Hepatocyte (in vitro differentiated cells): ENCODE measurements at regions not wholly inside any gene's neighbourhood (a gene's known extent, or its start where the extent isn't known, plus 50 kb on each side); places are given as distances from the start of the nearest gene placed in this dataset.

Experiments used
- DNase-seq: peaks from one replicate; pipeline ENCODE4 v3.0.0-alpha.2; 2016; ENCODE audit warnings: low spot score
- H2AFZ ChIP-seq: fragments of 200-600 bp; sonication (generic); 2 replicates; pipeline ENCODE4 v1.6.0; 2016; ENCODE audit warnings: antibody characterized with exemption, mild to moderate bottlenecking
- H3K27ac ChIP-seq: fragments of 200-600 bp; sonication (generic); 2 replicates; pipeline ENCODE4 v1.5.1; 2016; ENCODE audit warnings: mild to moderate bottlenecking
- H3K27me3 ChIP-seq: fragments of 200-600 bp; sonication (generic); 2 replicates; pipeline ENCODE4 v1.6.1; 2016
- H3K36me3 ChIP-seq: fragments of 200-600 bp; sonication (generic); replicated peaks from 2 replicates; pipeline ENCODE4 v1.5.1; 2016; ENCODE audit warnings: low read depth; ENCODE audit not compliant: insufficient read depth
- H3K4me1 ChIP-seq: fragments of 200-600 bp; sonication (generic); 2 replicates; pipeline ENCODE4 v1.5.1; 2016; ENCODE audit warnings: mild to moderate bottlenecking, moderate library complexity; ENCODE audit not compliant: insufficient read depth
- H3K4me2 ChIP-seq: fragments of 200-600 bp; sonication (generic); 2 replicates; pipeline ENCODE4 v1.6.0; 2016
- H3K4me3 ChIP-seq: fragments of 200-600 bp; sonication (generic); 2 replicates; pipeline ENCODE4 v1.5.1; 2016; ENCODE audit warnings: mild to moderate bottlenecking
- H3K79me2 ChIP-seq: fragments of 200-600 bp; sonication (generic); 2 replicates; pipeline ENCODE4 v1.6.0; 2017; ENCODE audit warnings: mild to moderate bottlenecking
- H3K9me2 ChIP-seq: fragments of 200-600 bp; sonication (generic); replicated peaks from 2 replicates; pipeline ENCODE4 v1.6.0; 2017; ENCODE audit warnings: mild to moderate bottlenecking; ENCODE audit not compliant: insufficient read depth
- H3K9me3 ChIP-seq: fragments of 200-600 bp; sonication (generic); 2 replicates; pipeline ENCODE4 v1.5.1; 2016; ENCODE audit warnings: low read depth, mild to moderate bottlenecking
- H4K20me1 ChIP-seq: fragments of 200-600 bp; sonication (generic); 2 replicates; pipeline ENCODE4 v1.6.0; 2016; ENCODE audit warnings: mild to moderate bottlenecking; ENCODE audit not compliant: insufficient read depth, poor library complexity, severe bottlenecking
- EZH2 ChIP-seq: fragments of 200-600 bp; sonication (generic); IDR thresholded peaks from 2 replicates; pipeline ENCODE4 v1.6.1; 2016; ENCODE audit warnings: antibody characterized with exemption, mild to moderate bottlenecking, borderline replicate concordance
- EZH2phosphoT487 ChIP-seq: fragments of 200-600 bp; sonication (generic); IDR thresholded peaks from one replicate; pipeline ENCODE4 v1.6.1; 2018; ENCODE audit warnings: antibody characterized with exemption, mild to moderate bottlenecking, low read depth, moderate library complexity; ENCODE audit not compliant: unreplicated experiment, severe bottlenecking
- WGBS: methylation state at CpG from one replicate; pipeline ENCODE4 v1.1.6; 2016; ENCODE audit warnings: low lambda C conversion rate; ENCODE audit errors: missing lambda C conversion rate; 5-methylcytosine and 5-hydroxymethylcytosine counted together
- TF ChIP-seq, protein P1 (sequence below): fragments of 200-600 bp; sonication (generic); IDR thresholded peaks from 2 replicates; pipeline ENCODE4 v1.5.1; 2016; ENCODE audit warnings: antibody characterized with exemption, mild to moderate bottlenecking; ENCODE audit not compliant: poor library complexity

DNA sequence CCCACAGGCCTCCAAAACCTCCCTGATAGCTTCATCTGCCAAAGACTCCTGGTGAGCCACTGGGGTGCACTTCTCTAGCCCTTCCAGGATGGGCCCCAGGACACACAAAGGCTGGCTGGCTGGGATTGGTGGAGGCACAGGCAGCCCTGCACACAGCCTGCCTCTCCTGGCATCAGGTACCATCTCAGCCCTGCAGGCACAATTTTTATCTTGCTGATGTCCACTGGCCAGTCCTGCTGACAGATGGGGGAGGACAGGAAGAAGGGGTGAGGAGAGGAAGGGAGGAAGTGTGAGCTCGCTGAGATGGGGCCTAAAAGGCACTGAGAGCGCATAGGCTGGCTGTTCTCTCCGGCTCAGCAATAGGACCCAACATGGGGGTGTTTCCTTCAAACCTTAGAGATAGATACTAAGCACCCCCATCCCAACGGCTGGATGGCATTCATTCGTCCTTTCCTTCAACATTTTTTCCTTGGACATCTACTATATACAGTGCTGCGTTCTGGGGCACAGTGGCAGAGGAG, 92.7 kb downstream of the PJA1 start:
- Histone ChIP-seq H4K20me1 (no peaks in the 10 kb centered on the region), H3K9me3 (no peaks in the 10 kb centered on the region), H3K36me3 (no peaks in the 10 kb centered on the region), H3K4me3 (no peak overlapping the region), H3K9me2 (no peaks in the 10 kb centered on the region), H3K79me2 (no peaks in the 10 kb centered on the region), H3K27me3 (no peaks in the 10 kb centered on the region), H2AFZ (no peak overlapping the region), H3K4me2 (no peak overlapping the region), H3K27ac (no peak overlapping the region), H3K4me1 (no peaks in the 10 kb centered on the region)
- WGBS = 72% methylated on average over 6 of the region's 6 CpGs
- DNase-seq = no peak
- TF ChIP-seq EZH2phosphoT487 = no peak
- TF ChIP-seq EZH2 = no peak
- TF ChIP-seq, protein P1, sequence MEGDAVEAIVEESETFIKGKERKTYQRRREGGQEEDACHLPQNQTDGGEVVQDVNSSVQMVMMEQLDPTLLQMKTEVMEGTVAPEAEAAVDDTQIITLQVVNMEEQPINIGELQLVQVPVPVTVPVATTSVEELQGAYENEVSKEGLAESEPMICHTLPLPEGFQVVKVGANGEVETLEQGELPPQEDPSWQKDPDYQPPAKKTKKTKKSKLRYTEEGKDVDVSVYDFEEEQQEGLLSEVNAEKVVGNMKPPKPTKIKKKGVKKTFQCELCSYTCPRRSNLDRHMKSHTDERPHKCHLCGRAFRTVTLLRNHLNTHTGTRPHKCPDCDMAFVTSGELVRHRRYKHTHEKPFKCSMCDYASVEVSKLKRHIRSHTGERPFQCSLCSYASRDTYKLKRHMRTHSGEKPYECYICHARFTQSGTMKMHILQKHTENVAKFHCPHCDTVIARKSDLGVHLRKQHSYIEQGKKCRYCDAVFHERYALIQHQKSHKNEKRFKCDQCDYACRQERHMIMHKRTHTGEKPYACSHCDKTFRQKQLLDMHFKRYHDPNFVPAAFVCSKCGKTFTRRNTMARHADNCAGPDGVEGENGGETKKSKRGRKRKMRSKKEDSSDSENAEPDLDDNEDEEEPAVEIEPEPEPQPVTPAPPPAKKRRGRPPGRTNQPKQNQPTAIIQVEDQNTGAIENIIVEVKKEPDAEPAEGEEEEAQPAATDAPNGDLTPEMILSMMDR = no peak

DNA sequence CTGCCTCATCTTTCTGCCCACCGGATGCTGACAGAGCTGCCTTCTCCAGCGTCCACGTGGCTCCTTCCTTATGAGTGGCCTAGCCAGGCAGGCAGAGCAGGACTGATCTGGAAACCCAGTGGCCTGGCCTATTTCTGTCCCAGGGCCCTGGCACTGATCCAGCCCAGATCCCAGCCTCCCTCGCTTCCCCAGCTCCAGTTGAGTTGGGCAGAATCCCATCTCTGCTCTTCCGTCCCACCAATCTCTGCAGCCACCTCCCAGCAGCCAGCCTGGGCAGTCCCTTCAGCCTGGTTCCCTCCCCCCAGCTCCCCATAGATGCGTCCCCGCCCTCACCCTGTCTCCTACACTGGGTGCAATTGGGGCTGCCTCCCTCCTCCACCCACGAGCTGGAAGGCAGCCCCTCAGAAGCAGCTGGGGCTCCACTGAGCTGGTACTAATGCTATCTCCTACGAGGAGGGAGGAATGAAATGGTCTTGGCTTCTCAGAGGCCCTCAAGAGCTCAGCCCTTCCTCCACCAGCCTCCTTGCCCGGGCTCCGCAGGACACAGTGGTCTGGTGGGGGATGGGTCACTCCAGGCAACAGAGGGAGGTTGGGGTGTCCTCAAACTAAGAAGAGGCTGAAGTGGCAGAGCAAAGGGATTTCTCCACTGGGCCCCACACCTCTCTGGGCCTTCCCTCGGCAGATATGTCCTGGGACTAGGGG, 94.2 kb downstream of the PJA1 start:
- Histone ChIP-seq H3K4me3 (no peak overlapping the region), H3K27me3 (no peaks in the 10 kb centered on the region), H2AFZ (no peak overlapping the region), H3K36me3 (no peaks in the 10 kb centered on the region), H4K20me1 (no peaks in the 10 kb centered on the region), H3K79me2 (no peaks in the 10 kb centered on the region), H3K9me2 (no peaks in the 10 kb centered on the region), H3K4me2 (no peak overlapping the region), H3K27ac (no peak overlapping the region), H3K9me3 (no peaks in the 10 kb centered on the region), H3K4me1 (no peaks in the 10 kb centered on the region)
- 62% methylated on average over 12 of the region's 12 CpGs for WGBS
- DNase-seq = no peak
- TF ChIP-seq, protein P1 = no peak
- TF ChIP-seq EZH2phosphoT487 (no peak), EZH2 (no peak)

DNA sequence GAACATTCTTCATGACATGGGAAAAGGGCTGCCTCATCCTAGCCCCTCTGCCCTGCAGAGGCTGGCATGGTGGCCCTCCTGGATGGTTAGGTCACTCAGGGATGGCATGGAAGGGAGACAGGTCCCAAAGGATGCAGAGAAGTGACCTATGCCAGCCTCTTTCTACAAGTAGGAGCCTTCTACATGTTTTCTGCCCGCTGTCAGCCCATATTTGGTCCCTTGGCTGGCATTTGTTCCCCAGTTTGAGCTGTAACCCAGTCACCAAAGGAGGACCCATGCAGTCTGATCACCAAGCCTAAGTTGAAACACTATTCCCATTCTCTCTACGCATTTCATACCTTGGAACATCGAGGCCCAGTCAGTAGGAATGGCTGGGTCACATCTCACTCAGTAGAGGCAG, 95.4 kb downstream of the PJA1 start:
- H3K4me3 ChIP-seq = no peak overlapping the region
- no peak for DNase-seq
- TF ChIP-seq EZH2phosphoT487 (no peak), EZH2 (no peak)
- TF ChIP-seq, protein P1 = no peak
- H3K9me3 ChIP-seq = no peaks in the 10 kb centered on the region
- WGBS = 71% methylated on average over 3 of the region's 3 CpGs
- H3K27me3 ChIP-seq = no peaks in the 10 kb centered on the region
- H3K27ac ChIP-seq = no peak overlapping the region
- H3K4me1 ChIP-seq = no peaks in the 10 kb centered on the region
- no peak overlapping the region for H2AFZ ChIP-seq
- no peak overlapping the region for H3K4me2 ChIP-seq
- H3K79me2 ChIP-seq = no peaks in the 10 kb centered on the region
- no peaks in the 10 kb centered on the region for H3K9me2 ChIP-seq
- no peaks in the 10 kb centered on the region for H3K36me3 ChIP-seq
- no peaks in the 10 kb centered on the region for H4K20me1 ChIP-seq
